Trophoblast cell (in vitro differentiated cells and primary cell): ENCODE measurements at regions not wholly inside any gene's neighbourhood (a gene's known extent, or its start where the extent isn't known, plus 50 kb on each side); places are given as distances from the start of the nearest gene placed in this dataset.
"Not testable (repeated sequence)": the region's sequence is repeated elsewhere in the genome, so short reads cannot be mapped to it uniquely, and the experiment has no call there.

Experiments used
- DNase-seq, 2 donors: peaks; one replicate each; pipeline ENCODE4 v3.0.0-alpha.2; 2016
- H2AFZ ChIP-seq: 2 replicates; pipeline ENCODE4 v1.6.1; 2013; ENCODE audit warnings: low read length, moderate library complexity, mild to moderate bottlenecking; ENCODE audit not compliant: insufficient read depth, poor library complexity
- H2AK5ac ChIP-seq: 2 replicates; pipeline ENCODE4 v1.6.1; 2013; ENCODE audit warnings: mild to moderate bottlenecking, low read length
- H2BK120ac ChIP-seq: 2 replicates; pipeline ENCODE4 v1.6.1; 2013; ENCODE audit warnings: low read length, mild to moderate bottlenecking, moderate library complexity; ENCODE audit not compliant: insufficient read depth, poor library complexity
- H2BK12ac ChIP-seq: 2 replicates; pipeline ENCODE4 v1.6.1; 2013; ENCODE audit warnings: mild to moderate bottlenecking, low read length, moderate library complexity
- H2BK5ac ChIP-seq: 2 replicates; pipeline ENCODE4 v1.6.1; 2013; ENCODE audit warnings: low read length, low read depth, moderate library complexity, mild to moderate bottlenecking; ENCODE audit not compliant: poor library complexity
- H3K14ac ChIP-seq: 2 replicates; pipeline ENCODE4 v1.6.1; 2013; ENCODE audit warnings: mild to moderate bottlenecking, low read length
- H3K18ac ChIP-seq: 2 replicates; pipeline ENCODE4 v1.6.1; 2013; ENCODE audit warnings: mild to moderate bottlenecking, low read length
- H3K23ac ChIP-seq: 2 replicates; pipeline ENCODE4 v1.6.1; 2013; ENCODE audit warnings: low read length
- H3K27ac ChIP-seq: 2 replicates; pipeline ENCODE4 v1.5.1; 2013; ENCODE audit warnings: low read depth, mild to moderate bottlenecking, inconsistent platforms, low read length, moderate library complexity
- H3K27me3 ChIP-seq: 2 replicates; pipeline ENCODE4 v1.6.1; 2013; ENCODE audit warnings: inconsistent platforms, mild to moderate bottlenecking, low read length, moderate library complexity; ENCODE audit not compliant: insufficient read depth
- H3K36me3 ChIP-seq, 2 experiments: 1 replicate in 1 of 2; 2 replicates in 1 of 2; pipeline ENCODE4 v1.6.1; 2013; ENCODE audit warnings: low read length in 2 of 2, mild to moderate bottlenecking in 2 of 2, moderate library complexity in 1 of 2; ENCODE audit not compliant: insufficient read depth in 2 of 2, control insufficient read depth in 1 of 2
- H3K4ac ChIP-seq: 2 replicates; pipeline ENCODE4 v1.6.1; 2013; ENCODE audit warnings: low read depth, mild to moderate bottlenecking, low read length, moderate library complexity
- H3K4me1 ChIP-seq, 2 experiments: 1 replicate in 1 of 2; 2 replicates in 1 of 2; pipeline ENCODE4 v1.6.1; 2013; ENCODE audit warnings: low read length in 2 of 2, mild to moderate bottlenecking in 2 of 2, moderate library complexity in 1 of 2; ENCODE audit not compliant: insufficient read depth in 2 of 2, control insufficient read depth in 1 of 2
- H3K4me2 ChIP-seq: 2 replicates; pipeline ENCODE4 v1.6.1; 2013; ENCODE audit warnings: inconsistent platforms, mild to moderate bottlenecking, low read length, moderate library complexity
- H3K4me3 ChIP-seq: 2 replicates; pipeline ENCODE4 v1.5.1; 2013; ENCODE audit warnings: mild to moderate bottlenecking, low read depth, low read length, inconsistent platforms
- H3K79me1 ChIP-seq: one replicate; pipeline ENCODE4 v1.6.1; 2013; ENCODE audit warnings: low read length
- H3K79me2 ChIP-seq: 2 replicates; pipeline ENCODE4 v1.6.1; 2013; ENCODE audit warnings: low read length, mild to moderate bottlenecking; ENCODE audit not compliant: control insufficient read depth, insufficient read depth, poor library complexity
- H3K9ac ChIP-seq: 2 replicates; pipeline ENCODE4 v1.6.1; 2013; ENCODE audit warnings: mild to moderate bottlenecking, low read length
- H3K9me3 ChIP-seq: 2 replicates; pipeline ENCODE4 v1.6.1; 2013; ENCODE audit warnings: low read depth, mild to moderate bottlenecking, control low read depth, inconsistent platforms, low read length; ENCODE audit not compliant: insufficient read depth
- H4K12ac ChIP-seq: 2 replicates; pipeline ENCODE4 v1.6.1; 2013; ENCODE audit warnings: low read depth, mild to moderate bottlenecking, low read length, moderate library complexity
- H4K8ac ChIP-seq: 2 replicates; pipeline ENCODE4 v1.6.1; 2013; ENCODE audit warnings: low read depth, mild to moderate bottlenecking, low read length, moderate library complexity
- H4K91ac ChIP-seq: one replicate; pipeline ENCODE4 v1.6.1; 2013; ENCODE audit warnings: low read depth, mild to moderate bottlenecking, low read length, moderate library complexity
- WGBS: extraction: QIAGEN DNeasy Blood & Tissue Kit; methylation state at CpG from one replicate; pipeline ENCODE4 v1.1.7; 2013; ENCODE audit warnings: missing lambda C conversion rate; ENCODE audit not compliant: insufficient read length, insufficient coverage; ENCODE audit errors: extremely low coverage; 5-methylcytosine and 5-hydroxymethylcytosine counted together

DNA sequence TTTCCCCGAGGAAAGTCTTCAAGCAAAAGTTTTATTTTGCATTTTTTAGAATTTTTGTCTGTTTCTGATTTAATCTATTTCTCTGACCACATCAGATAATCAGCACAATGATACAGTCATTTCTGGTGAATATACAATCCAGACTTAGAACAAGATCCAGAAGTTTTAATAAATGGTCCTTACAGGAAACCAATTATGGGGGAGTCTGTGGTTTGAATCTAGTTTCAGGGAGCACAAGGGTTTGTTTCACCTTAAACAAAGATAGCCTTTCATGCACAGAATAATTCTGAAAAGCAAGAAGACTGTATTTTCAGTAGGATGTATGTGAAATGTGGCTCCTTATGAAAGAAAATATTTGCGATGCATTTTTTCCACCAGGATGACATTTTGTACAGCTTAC, 158.5 kb upstream of the ARSJ start:
- Histone ChIP-seq H2AK5ac (no peak overlapping the region), H3K4me2 (no peak overlapping the region), H2AFZ (no peak overlapping the region), H3K23ac (no peak overlapping the region), H3K9me3 (no peaks in the 10 kb centered on the region), H3K79me2 (no peaks in the 10 kb centered on the region), H3K4me3 (no peak overlapping the region), H3K4me1 (no peaks in the 10 kb centered on the region), H3K27ac (no peak overlapping the region), H2BK120ac (no peak overlapping the region), H3K18ac (no peak overlapping the region), H3K79me1 (no peaks in the 10 kb centered on the region), H4K91ac (no peak overlapping the region), H4K12ac (no peak overlapping the region), H4K8ac (no peak overlapping the region), H2BK12ac (no peak overlapping the region), H3K9ac (no peak overlapping the region), H3K36me3 (no peaks in the 10 kb centered on the region), H3K4ac (no peak overlapping the region), H2BK5ac (no peak overlapping the region), H3K27me3 (no peaks in the 10 kb centered on the region), H3K14ac (no peak overlapping the region)
- no CpG with 5 or more reads among the region's 2 CpGs for WGBS
- DNase-seq, result no peak

DNA sequence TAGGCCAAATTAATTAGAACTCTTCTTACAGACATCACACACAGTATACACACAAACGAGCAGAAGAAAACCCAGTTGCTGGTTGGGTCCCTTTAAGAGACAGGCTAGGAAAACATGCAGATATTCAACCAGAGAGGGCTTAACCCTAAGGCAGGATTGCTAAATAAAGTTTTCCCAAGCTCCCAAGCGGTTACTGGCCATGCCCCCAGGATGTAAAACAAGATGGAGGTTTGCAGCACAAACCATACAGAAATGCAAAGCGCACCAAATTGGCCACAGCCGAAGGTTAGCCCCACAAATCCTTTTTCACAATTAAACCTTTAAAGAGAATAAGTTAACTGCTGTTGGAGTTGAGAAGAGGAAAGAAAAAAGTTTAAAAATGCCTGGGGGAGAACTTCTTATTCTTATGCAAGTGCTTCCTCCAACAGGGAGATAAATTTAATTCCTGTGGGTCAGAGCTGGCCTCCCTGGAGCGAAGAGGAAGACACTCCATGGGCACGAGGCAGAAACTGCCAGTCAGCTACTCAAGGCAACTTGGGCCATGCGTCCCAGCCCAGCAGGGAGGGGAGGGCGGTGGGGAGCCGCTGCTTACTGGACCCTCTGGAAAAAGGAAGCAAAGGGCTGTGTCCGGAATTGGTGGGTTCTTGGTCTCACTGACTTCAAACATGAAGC, 167.6 kb upstream of the ARSJ start:
- Histone ChIP-seq H3K23ac (no peak overlapping the region), H4K91ac (no peak overlapping the region), H3K4ac (no peak overlapping the region), H3K18ac (no peak overlapping the region), H2BK5ac (no peak overlapping the region), H3K79me1 (no peaks in the 10 kb centered on the region), H3K4me3 (no peak overlapping the region), H3K4me2 (no peak overlapping the region), H3K9me3 (peaks cover 1% of the 10 kb centered on the region), H3K27ac (no peak overlapping the region), H4K8ac (no peak overlapping the region), H2BK12ac (no peak overlapping the region), H3K36me3 (no peaks in the 10 kb centered on the region), H2BK120ac (no peak overlapping the region), H3K79me2 (no peaks in the 10 kb centered on the region), H3K4me1 (no peaks in the 10 kb centered on the region), H4K12ac (no peak overlapping the region), H2AK5ac (no peak overlapping the region), H3K9ac (no peak overlapping the region), H3K14ac (no peak overlapping the region), H3K27me3 (no peaks in the 10 kb centered on the region), H2AFZ (no peak overlapping the region)
- DNase-seq, result no peak
- no CpG with 5 or more reads among the region's 10 CpGs for WGBS

DNA sequence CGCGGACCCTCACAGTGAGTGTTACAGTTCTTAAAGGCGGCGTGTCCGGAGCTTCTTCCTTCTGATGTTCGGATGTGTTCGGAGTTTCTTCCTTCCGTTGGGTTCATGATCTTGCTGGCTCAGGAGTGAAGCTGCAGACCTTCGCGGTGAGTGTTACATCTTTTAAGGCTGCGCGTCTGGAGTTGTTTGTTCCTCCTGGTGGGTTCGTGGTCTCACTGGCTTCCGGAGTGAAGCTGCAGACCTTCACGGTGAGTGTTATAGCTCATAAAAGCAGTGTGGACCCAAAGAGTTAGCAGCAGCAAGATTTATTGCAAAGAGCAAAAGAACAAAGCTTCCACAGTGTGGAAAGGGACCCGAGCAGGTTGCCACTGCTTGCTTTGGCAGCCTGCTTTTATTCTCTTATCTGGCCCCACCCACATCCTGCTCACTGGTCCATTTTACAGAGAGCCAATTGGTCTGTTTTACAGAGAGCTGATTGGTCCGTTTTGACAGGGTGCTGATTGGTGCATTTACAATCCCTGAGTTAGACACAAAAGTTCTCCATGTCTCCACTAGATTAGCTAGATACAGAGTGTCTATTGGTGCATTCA, 168.3 kb upstream of the ARSJ start:
- not testable (repeated sequence) for H3K4me2 ChIP-seq, H3K4me1 ChIP-seq, H3K27me3 ChIP-seq, H3K9ac ChIP-seq, H3K23ac ChIP-seq, H3K36me3 ChIP-seq, H3K27ac ChIP-seq, H3K18ac ChIP-seq, H4K91ac ChIP-seq, H3K4me3 ChIP-seq, H2BK12ac ChIP-seq, DNase-seq, H4K12ac ChIP-seq, H4K8ac ChIP-seq, H3K14ac ChIP-seq, H2BK120ac ChIP-seq, H3K79me1 ChIP-seq, H2AK5ac ChIP-seq, H3K4ac ChIP-seq, H3K79me2 ChIP-seq, H2AFZ ChIP-seq, H3K9me3 ChIP-seq, H2BK5ac ChIP-seq
- WGBS, result no CpG with 5 or more reads among the region's 17 CpGs

- H2AK5ac ChIP-seq, H4K12ac ChIP-seq, H2BK12ac ChIP-seq, H3K18ac ChIP-seq, H4K8ac ChIP-seq, H3K27ac ChIP-seq, H3K4me2 ChIP-seq, H3K79me2 ChIP-seq, H3K4me3 ChIP-seq, DNase-seq, H3K9ac ChIP-seq, H3K9me3 ChIP-seq, H3K4ac ChIP-seq, H2BK120ac ChIP-seq, H2AFZ ChIP-seq, H3K14ac ChIP-seq, H3K79me1 ChIP-seq, H3K27me3 ChIP-seq, H3K23ac ChIP-seq, H3K4me1 ChIP-seq, H2BK5ac ChIP-seq, H4K91ac ChIP-seq, H3K36me3 ChIP-seq: not testable (repeated sequence)
- WGBS, result no CpG with 5 or more reads among the region's 27 CpGs
These were observed 169.1 kb upstream of the ARSJ start for GRCh38 chr4:114148372-114149070.
